Adrenal gland (tissue), 5 donors: ENCODE measurements at regions not wholly inside any gene's neighbourhood (a gene's known extent, or its start where the extent isn't known, plus 50 kb on each side); places are given as distances from the start of the nearest gene placed in this dataset.

Experiments
- POLR2A ChIP-seq, 2 donors: fragments of 450-650 bp; IDR thresholded peaks; one replicate each; pipeline ENCODE4 v1.6.1; 2017; ENCODE audit warnings: antibody characterized with exemption in 2 of 2, mild to moderate bottlenecking in 2 of 2, moderate library complexity in 1 of 2
- TF ChIP-seq, protein P1 (sequence below), 6 experiments: fragments of 450-650 bp in 4 of 6; fragments of 200-600 bp in 2 of 6; sonication (generic) in 1 of 6; IDR thresholded peaks; 1 replicate in 5 of 6; 2 replicates in 1 of 6; pipeline versions ENCODE4 v1.5.1 to v1.8.0; 2016 to 2021; ENCODE audit warnings: antibody characterized with exemption in 6 of 6, mild to moderate bottlenecking in 2 of 6, moderate library complexity in 1 of 6
- donor health status: DM: no; HTN: no; CAD: no.

DNA sequence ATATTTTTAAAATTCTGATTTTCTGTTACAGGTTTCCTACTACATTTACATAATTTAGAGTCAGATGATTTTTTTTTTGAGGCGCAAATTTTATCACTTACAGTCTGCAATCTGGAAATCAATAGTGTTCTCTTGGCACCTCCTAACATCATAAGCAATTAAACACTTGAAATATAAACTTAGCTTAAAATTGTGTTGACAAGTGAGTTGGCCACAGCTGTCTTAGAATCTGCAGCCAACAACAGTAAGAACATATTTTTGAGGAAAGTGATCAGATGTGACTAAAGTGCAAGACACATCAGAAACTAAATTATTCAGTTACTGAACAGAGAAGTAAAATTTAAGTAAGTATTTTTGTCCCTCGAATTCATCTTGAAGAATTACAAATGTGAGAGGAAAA lies 726.7 kb upstream of the LRATD1 start:
- TF ChIP-seq, protein P1, sequence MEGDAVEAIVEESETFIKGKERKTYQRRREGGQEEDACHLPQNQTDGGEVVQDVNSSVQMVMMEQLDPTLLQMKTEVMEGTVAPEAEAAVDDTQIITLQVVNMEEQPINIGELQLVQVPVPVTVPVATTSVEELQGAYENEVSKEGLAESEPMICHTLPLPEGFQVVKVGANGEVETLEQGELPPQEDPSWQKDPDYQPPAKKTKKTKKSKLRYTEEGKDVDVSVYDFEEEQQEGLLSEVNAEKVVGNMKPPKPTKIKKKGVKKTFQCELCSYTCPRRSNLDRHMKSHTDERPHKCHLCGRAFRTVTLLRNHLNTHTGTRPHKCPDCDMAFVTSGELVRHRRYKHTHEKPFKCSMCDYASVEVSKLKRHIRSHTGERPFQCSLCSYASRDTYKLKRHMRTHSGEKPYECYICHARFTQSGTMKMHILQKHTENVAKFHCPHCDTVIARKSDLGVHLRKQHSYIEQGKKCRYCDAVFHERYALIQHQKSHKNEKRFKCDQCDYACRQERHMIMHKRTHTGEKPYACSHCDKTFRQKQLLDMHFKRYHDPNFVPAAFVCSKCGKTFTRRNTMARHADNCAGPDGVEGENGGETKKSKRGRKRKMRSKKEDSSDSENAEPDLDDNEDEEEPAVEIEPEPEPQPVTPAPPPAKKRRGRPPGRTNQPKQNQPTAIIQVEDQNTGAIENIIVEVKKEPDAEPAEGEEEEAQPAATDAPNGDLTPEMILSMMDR (IDR thresholded peaks at IDR 0.05): no peak
- TF ChIP-seq POLR2A (IDR thresholded peaks at IDR 0.05): no peak
